ENCODE measurements at regions not wholly inside any gene's neighbourhood (a gene's known extent, or its start where the extent isn't known, plus 50 kb on each side); places are given as distances from the start of the nearest gene placed in this dataset.
"Not testable (repeated sequence)": the region's sequence is repeated elsewhere in the genome, so short reads cannot be mapped to it uniquely, and the experiment has no call there.

DNA sequence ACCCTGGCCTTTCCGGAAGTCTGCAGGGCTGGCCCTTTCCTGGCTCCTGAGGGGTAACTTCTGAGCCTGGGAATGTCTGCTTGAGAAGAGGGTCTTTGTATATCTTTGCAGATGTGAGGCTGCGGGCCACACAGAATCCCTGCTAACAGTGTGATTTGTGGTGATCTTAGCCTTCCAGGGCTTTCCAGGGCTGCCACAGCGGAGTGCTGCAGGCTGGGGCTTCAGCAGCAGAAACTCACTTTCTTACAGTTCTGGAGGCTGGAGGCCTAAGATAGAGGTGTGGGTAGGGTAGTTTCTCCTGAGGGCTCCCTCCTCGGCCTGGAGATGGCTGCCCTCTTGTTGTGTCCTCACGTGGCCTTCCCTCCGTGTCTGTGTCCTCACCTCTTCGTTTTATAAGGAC lies 294.7 kb upstream of the HS6ST1 start:
- Histone ChIP-seq H3K27me3 (no peaks in the 10 kb centered on the region), H3K4me3 (ENCODE audit: low read depth in 1 of 2, low read length in 1 of 2) (no peak overlapping the region), H3K36me3 (no peaks in the 10 kb centered on the region), H3K27ac (no peak overlapping the region), H3K9me3 (no peaks in the 10 kb centered on the region), H3K4me1 (ENCODE audit: control insufficient read depth in 1 of 2, insufficient read depth in 1 of 2, low read depth in 1 of 2, low read length in 1 of 2) (no peaks in the 10 kb centered on the region)
- TF ChIP-seq, protein P1, sequence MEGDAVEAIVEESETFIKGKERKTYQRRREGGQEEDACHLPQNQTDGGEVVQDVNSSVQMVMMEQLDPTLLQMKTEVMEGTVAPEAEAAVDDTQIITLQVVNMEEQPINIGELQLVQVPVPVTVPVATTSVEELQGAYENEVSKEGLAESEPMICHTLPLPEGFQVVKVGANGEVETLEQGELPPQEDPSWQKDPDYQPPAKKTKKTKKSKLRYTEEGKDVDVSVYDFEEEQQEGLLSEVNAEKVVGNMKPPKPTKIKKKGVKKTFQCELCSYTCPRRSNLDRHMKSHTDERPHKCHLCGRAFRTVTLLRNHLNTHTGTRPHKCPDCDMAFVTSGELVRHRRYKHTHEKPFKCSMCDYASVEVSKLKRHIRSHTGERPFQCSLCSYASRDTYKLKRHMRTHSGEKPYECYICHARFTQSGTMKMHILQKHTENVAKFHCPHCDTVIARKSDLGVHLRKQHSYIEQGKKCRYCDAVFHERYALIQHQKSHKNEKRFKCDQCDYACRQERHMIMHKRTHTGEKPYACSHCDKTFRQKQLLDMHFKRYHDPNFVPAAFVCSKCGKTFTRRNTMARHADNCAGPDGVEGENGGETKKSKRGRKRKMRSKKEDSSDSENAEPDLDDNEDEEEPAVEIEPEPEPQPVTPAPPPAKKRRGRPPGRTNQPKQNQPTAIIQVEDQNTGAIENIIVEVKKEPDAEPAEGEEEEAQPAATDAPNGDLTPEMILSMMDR (IDR thresholded peaks at IDR 0.05): no peak

DNA sequence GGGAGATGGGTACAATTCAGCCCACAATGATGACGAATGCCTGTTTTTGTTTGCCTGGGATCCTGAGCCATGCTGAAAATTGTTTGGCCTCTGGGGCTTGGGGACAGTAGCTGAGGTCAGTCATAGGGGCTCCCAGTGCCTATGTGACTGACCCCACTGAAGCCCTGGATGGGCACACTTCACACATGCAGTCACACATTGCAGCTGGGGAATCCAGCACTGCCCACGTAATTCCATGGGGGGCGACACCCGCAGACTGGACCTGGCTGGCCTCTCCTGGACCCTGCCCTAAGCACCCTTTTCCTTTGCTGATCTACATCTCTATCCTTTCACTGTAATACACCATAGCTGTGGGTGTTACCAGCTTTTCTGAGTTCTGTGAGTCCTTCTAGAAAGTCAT lies 295.2 kb upstream of the HS6ST1 start:
- Histone ChIP-seq H3K27ac (no peak overlapping the region), H3K9me3 (no peaks in the 10 kb centered on the region), H3K27me3 (no peaks in the 10 kb centered on the region), H3K4me3 (ENCODE audit: low read depth in 1 of 2, low read length in 1 of 2) (no peak overlapping the region), H3K36me3 (no peaks in the 10 kb centered on the region), H3K4me1 (ENCODE audit: control insufficient read depth in 1 of 2, insufficient read depth in 1 of 2, low read depth in 1 of 2, low read length in 1 of 2) (no peaks in the 10 kb centered on the region)
- TF ChIP-seq, protein P1 (IDR thresholded peaks at IDR 0.05): no peak

DNA sequence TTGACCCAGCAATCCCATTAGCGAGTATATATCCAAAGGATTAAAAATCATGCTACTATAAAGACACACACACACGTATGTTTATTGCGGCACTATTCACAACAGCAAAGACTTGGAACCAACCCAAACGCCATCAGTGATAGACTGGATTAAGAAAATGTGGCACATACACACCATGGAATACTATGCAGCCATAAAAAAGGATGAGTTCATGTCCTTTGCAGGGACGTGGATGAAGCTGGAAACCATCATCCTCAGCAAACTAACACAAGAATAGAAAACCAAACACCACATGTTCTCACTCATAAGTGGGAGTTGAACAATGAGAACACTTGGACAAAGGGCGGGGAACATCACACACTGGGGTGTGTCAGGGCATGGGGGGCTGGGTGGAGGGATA lies 296.2 kb upstream of the HS6ST1 start:
- H3K27me3 ChIP-seq; H3K27ac ChIP-seq; H3K36me3 ChIP-seq; H3K4me1 ChIP-seq (ENCODE audit: control insufficient read depth in 1 of 2, insufficient read depth in 1 of 2, low read depth in 1 of 2, low read length in 1 of 2); H3K4me3 ChIP-seq (ENCODE audit: low read depth in 1 of 2, low read length in 1 of 2); H3K9me3 ChIP-seq: not testable (repeated sequence)

DNA sequence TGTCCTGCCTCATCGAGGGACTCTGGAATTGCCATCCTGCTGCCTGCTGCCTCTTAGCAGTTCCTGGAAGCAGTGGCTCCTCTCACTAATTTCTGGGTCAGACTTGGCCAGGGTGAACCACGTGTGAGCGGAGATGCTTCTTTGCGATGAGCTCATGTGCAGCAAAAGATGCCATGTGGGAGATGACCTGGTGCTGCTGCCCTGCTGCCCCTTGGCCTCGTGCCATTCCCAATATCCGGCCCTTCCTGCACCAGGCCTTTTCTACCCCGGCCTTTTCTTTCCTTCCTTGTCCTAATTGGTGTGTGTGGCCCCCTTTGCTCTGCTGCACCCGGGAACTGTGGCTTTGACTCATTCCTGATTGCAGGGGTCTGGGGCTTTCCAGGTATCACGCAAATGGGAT lies 296.9 kb upstream of the HS6ST1 start:
- H3K9me3 ChIP-seq: no peaks in the 10 kb centered on the region
- TF ChIP-seq, protein P1 (IDR thresholded peaks at IDR 0.05): no peak
- H3K4me1 ChIP-seq (ENCODE audit: control insufficient read depth in 1 of 2, insufficient read depth in 1 of 2, low read depth in 1 of 2, low read length in 1 of 2): no peaks in the 10 kb centered on the region
- H3K27ac ChIP-seq: no peak overlapping the region
- H3K27me3 ChIP-seq: no peaks in the 10 kb centered on the region
- no peak overlapping the region for H3K4me3 ChIP-seq (ENCODE audit: low read depth in 1 of 2, low read length in 1 of 2)
- H3K36me3 ChIP-seq: no peaks in the 10 kb centered on the region

DNA sequence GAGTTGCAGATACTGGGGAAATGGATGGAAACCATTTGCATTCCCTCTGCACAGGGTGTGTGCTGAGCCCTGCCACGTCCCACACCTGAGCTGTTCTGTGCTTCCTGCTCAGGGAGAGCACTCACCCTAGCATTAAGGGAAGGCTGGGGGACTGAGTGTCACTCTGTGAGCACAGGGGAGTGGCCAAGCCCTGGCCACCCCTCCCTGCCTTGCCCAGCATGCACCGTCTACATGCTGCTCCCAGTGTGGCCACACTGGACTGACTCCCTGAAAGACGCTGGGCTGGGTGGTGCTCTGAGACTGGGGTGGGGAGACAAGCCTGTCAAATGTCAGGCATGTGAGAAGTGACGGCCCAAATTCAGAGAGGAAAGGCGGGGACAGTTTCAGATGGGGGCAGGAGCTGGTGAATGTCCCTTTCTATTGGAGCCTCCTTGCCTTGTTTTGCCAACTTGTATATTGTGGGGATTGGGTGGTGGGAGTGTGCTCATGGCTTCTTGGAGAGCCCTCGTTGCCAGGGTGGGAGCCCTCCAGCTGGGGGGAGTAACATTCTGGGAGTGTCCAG lies 298.4 kb upstream of the HS6ST1 start:
- H3K9me3 ChIP-seq: no peaks in the 10 kb centered on the region
- no peak overlapping the region for H3K4me3 ChIP-seq (ENCODE audit: low read depth in 1 of 2, low read length in 1 of 2)
- TF ChIP-seq, protein P1 (IDR thresholded peaks at IDR 0.05): no peak
- no peaks in the 10 kb centered on the region for H3K36me3 ChIP-seq
- no peak overlapping the region for H3K27ac ChIP-seq
- no peaks in the 10 kb centered on the region for H3K4me1 ChIP-seq (ENCODE audit: control insufficient read depth in 1 of 2, insufficient read depth in 1 of 2, low read depth in 1 of 2, low read length in 1 of 2)
- H3K27me3 ChIP-seq: no peaks in the 10 kb centered on the region

DNA sequence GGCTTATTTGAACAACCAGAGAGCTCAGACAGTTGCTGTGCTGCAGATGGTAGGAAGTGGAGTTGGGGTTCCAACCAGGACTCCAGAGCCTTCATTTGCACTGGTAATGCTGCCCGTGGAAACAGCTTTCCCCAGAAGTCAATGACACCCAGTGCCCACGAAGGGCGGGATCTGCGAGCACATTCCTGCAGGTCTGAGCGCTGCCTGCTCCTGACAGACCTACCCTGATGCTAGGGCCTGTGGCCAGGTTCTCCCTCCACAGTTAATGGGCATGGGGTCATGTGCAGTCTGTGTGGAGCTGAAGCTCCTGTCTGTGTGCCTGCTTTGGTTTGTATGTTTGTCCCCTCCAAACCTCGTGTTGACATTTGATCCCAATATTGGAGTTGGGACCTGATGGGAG lies 299.0 kb upstream of the HS6ST1 start:
- TF ChIP-seq, protein P1 (IDR thresholded peaks at IDR 0.05): no peak
- Histone ChIP-seq H3K27me3 (no peaks in the 10 kb centered on the region), H3K36me3 (no peaks in the 10 kb centered on the region), H3K9me3 (no peaks in the 10 kb centered on the region), H3K27ac (no peak overlapping the region), H3K4me1 (ENCODE audit: control insufficient read depth in 1 of 2, insufficient read depth in 1 of 2, low read depth in 1 of 2, low read length in 1 of 2) (no peaks in the 10 kb centered on the region), H3K4me3 (ENCODE audit: low read depth in 1 of 2, low read length in 1 of 2) (no peak overlapping the region)
